H9 (cell line): ENCODE measurements at regions not wholly inside any gene's neighbourhood (a gene's known extent, or its start where the extent isn't known, plus 50 kb on each side); places are given as distances from the start of the nearest gene placed in this dataset.

Source experiments
- DNase-seq: peaks from one replicate; pipeline ENCODE4 v3.0.0-alpha.2; 2017
- H2AFZ ChIP-seq: one replicate; pipeline ENCODE4 v1.6.1; 2013; ENCODE audit warnings: mild to moderate bottlenecking, low read length, control low read depth, moderate library complexity
- H2AK5ac ChIP-seq: 2 replicates; pipeline ENCODE4 v1.6.1; 2013; ENCODE audit warnings: low read length, control low read depth, mixed read lengths; ENCODE audit not compliant: insufficient read length
- H2BK120ac ChIP-seq: one replicate; pipeline ENCODE4 v1.6.1; 2013; ENCODE audit warnings: low read depth, mild to moderate bottlenecking, low read length, control low read depth, inconsistent platforms; ENCODE audit not compliant: poor library complexity, severe bottlenecking
- H2BK12ac ChIP-seq: 2 replicates; pipeline ENCODE4 v1.6.1; 2013; ENCODE audit warnings: low read length, control low read depth, mixed read lengths, low read depth; ENCODE audit not compliant: insufficient read length
- H2BK15ac ChIP-seq: 2 replicates; pipeline ENCODE4 v1.6.1; 2013; ENCODE audit warnings: low read depth, low read length, control low read depth
- H2BK20ac ChIP-seq: one replicate; pipeline ENCODE4 v1.6.1; 2013; ENCODE audit warnings: low read depth, mild to moderate bottlenecking, low read length, control low read depth, inconsistent platforms; ENCODE audit not compliant: poor library complexity, severe bottlenecking
- H2BK5ac ChIP-seq: 2 replicates; pipeline ENCODE4 v1.6.1; 2013; ENCODE audit warnings: low read length, control low read depth, mixed read lengths; ENCODE audit not compliant: insufficient read length
- H3K14ac ChIP-seq: 2 replicates; pipeline ENCODE4 v1.6.1; 2013; ENCODE audit warnings: low read length, control low read depth; ENCODE audit not compliant: insufficient read depth
- H3K18ac ChIP-seq: 2 replicates; pipeline ENCODE4 v1.6.1; 2013; ENCODE audit warnings: low read depth, mild to moderate bottlenecking, mixed read lengths, low read length, control low read depth; ENCODE audit not compliant: insufficient read length
- H3K23ac ChIP-seq: 2 replicates; pipeline ENCODE4 v1.6.1; 2013; ENCODE audit warnings: low read length, control low read depth, mixed read lengths, low read depth; ENCODE audit not compliant: insufficient read length
- H3K23me2 ChIP-seq: 2 replicates; pipeline ENCODE4 v1.6.1; 2013; ENCODE audit warnings: low read depth, mild to moderate bottlenecking, mixed read lengths, low read length, control low read depth; ENCODE audit not compliant: insufficient read length, poor library complexity, severe bottlenecking
- H3K27ac ChIP-seq: 2 replicates; pipeline ENCODE4 v1.5.1; 2013; ENCODE audit warnings: low read length, control low read depth, mixed read lengths, low read depth; ENCODE audit not compliant: insufficient read length
- H3K27me3 ChIP-seq: 2 replicates; pipeline ENCODE4 v1.6.1; 2013; ENCODE audit warnings: low read length, control low read depth, inconsistent platforms; ENCODE audit not compliant: insufficient read depth
- H3K4ac ChIP-seq: 2 replicates; pipeline ENCODE4 v1.6.1; 2013; ENCODE audit warnings: low read depth, mild to moderate bottlenecking, control low read depth, inconsistent platforms, low read length, moderate library complexity
- H3K4me1 ChIP-seq: 2 replicates; pipeline ENCODE4 v1.6.1; 2013; ENCODE audit warnings: low read length, control low read depth, inconsistent platforms; ENCODE audit not compliant: insufficient read depth
- H3K4me2 ChIP-seq: 2 replicates; pipeline ENCODE4 v1.6.1; 2013; ENCODE audit warnings: low read length, control low read depth, mixed read lengths; ENCODE audit not compliant: insufficient read length, insufficient read depth
- H3K56ac ChIP-seq: 2 replicates; pipeline ENCODE4 v1.6.1; 2013; ENCODE audit warnings: low read depth, mild to moderate bottlenecking, mixed read lengths, low read length, control low read depth; ENCODE audit not compliant: insufficient read length
- H3K79me1 ChIP-seq: 2 replicates; pipeline ENCODE4 v1.6.1; 2013; ENCODE audit warnings: low read depth, mild to moderate bottlenecking, moderate library complexity, low read length, control low read depth, inconsistent platforms; ENCODE audit not compliant: insufficient read depth, poor library complexity, severe bottlenecking
- H3K79me2 ChIP-seq: 2 replicates; pipeline ENCODE4 v1.6.1; 2013; ENCODE audit warnings: low read length, control low read depth, inconsistent platforms; ENCODE audit not compliant: insufficient read depth
- H3K9ac ChIP-seq: 2 replicates; pipeline ENCODE4 v1.6.1; 2013; ENCODE audit warnings: low read length, control low read depth, mixed read lengths; ENCODE audit not compliant: insufficient read length; ENCODE audit errors: extremely low read depth
- H3K9me3 ChIP-seq: one replicate; pipeline ENCODE4 v1.6.1; 2013; ENCODE audit warnings: low read depth, low read length, inconsistent platforms; ENCODE audit not compliant: control insufficient read depth
- H3T11ph ChIP-seq: one replicate; pipeline ENCODE4 v1.6.1; 2013; ENCODE audit warnings: mild to moderate bottlenecking, low read length, control low read depth, inconsistent platforms
- H4K20me1 ChIP-seq: one replicate; pipeline ENCODE4 v1.6.1; 2013; ENCODE audit not compliant: control insufficient read depth, insufficient read length, insufficient read depth
- H4K5ac ChIP-seq: 2 replicates; pipeline ENCODE4 v1.6.1; 2013; ENCODE audit warnings: low read depth, mild to moderate bottlenecking, mixed read lengths, low read length, control low read depth; ENCODE audit not compliant: insufficient read length
- H4K8ac ChIP-seq: replicated peaks from 2 replicates; pipeline ENCODE4 v1.6.1; 2013; ENCODE audit warnings: low read length, control low read depth, mixed read lengths, low read depth; ENCODE audit not compliant: insufficient read length
- H4K91ac ChIP-seq: 2 replicates; pipeline ENCODE4 v1.6.1; 2013; ENCODE audit warnings: low read depth, mild to moderate bottlenecking, moderate library complexity, mixed read lengths, low read length, control low read depth; ENCODE audit not compliant: insufficient read length
- H3K27ac Mint-ChIP-seq, 3 experiments: 2 replicates in 2 of 3; 3 replicates in 1 of 3; pipeline ENCODE4 v1.8.0; 2020 to 2021; ENCODE audit warnings: mixed read lengths in 3 of 3, mild to moderate bottlenecking in 1 of 3, moderate library complexity in 1 of 3
- H3K27me3 Mint-ChIP-seq: 2 replicates; pipeline ENCODE4 v1.8.0; 2021; ENCODE audit warnings: low read depth, mild to moderate bottlenecking, moderate library complexity, mixed read lengths
- H3K36me3 Mint-ChIP-seq, 3 experiments: 2 replicates in 2 of 3; 3 replicates in 1 of 3; pipeline ENCODE4 v1.8.0; 2020 to 2021; ENCODE audit warnings: low read depth in 3 of 3, mixed read lengths in 3 of 3; ENCODE audit not compliant: insufficient read depth in 1 of 3
- H3K4me1 Mint-ChIP-seq, 2 experiments: 2 replicates each; pipeline ENCODE4 v1.8.0; 2020; ENCODE audit warnings: mixed read lengths in 2 of 2
- H3K4me3 Mint-ChIP-seq, 2 experiments: 2 replicates in 1 of 2; 3 replicates in 1 of 2; pipeline ENCODE4 v1.8.0; 2020 to 2021; ENCODE audit warnings: mild to moderate bottlenecking in 2 of 2, mixed read lengths in 2 of 2, moderate library complexity in 1 of 2
- H3K9me3 Mint-ChIP-seq, 2 experiments: 2 replicates in 1 of 2; 3 replicates in 1 of 2; pipeline ENCODE4 v1.8.0; 2020; ENCODE audit warnings: mild to moderate bottlenecking in 2 of 2, mixed read lengths in 2 of 2, moderate library complexity in 1 of 2
- WGBS: extraction: QIAGEN DNeasy Blood & Tissue Kit; methylation state at CpG from one replicate; pipeline ENCODE4 v1.1.7; 2013; ENCODE audit warnings: missing lambda C conversion rate, low lambda C conversion rate, mixed read lengths; ENCODE audit not compliant: insufficient read length; ENCODE audit errors: extremely low coverage; 5-methylcytosine and 5-hydroxymethylcytosine counted together
- TF ChIP-seq, protein P1 (sequence below): fragments of 200-600 bp; sonication (generic); conservative IDR thresholded peaks from 3 replicates; pipeline ENCODE4 v1.8.0; 2021; ENCODE audit warnings: antibody characterized with exemption, mild to moderate bottlenecking

DNA sequence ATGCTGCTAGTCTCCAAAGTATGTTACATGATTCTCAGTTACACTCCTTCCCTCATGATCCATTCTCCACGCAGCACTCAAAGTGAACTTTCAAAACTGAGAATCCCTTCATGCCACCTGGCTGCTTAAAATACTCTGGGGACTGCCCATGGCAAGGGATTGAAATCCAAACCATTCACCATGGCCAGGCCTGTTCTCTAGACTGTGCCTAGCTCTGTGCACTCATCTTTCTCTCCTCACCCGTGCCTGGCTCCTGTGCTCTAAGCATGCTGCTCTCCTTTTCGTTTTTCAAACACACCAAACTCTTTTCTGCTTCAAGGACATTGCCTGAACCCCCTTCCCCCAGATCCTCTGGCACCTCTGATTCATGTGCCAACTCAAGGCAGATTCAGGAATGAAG is 80.9 kb downstream of the FASTKD2 start:
- Histone ChIP-seq H3K27me3 (no peaks in the 10 kb centered on the region), H3T11ph (no peak overlapping the region), H3K4me1 (peaks cover 2% of the 10 kb centered on the region; the same call in 1 of the 2 replicates), H3K79me1 (no peaks in the 10 kb centered on the region), H3K56ac (no peak overlapping the region), H3K9me3 (no peaks in the 10 kb centered on the region), H3K9ac (no peak overlapping the region), H2BK5ac (no peak overlapping the region), H3K4ac (no peak overlapping the region), H2BK20ac (no peak overlapping the region), H3K23me2 (no peaks in the 10 kb centered on the region), H4K20me1 (no peaks in the 10 kb centered on the region), H3K18ac (no peak overlapping the region), H2AK5ac (no peak overlapping the region), H2BK15ac (no peak overlapping the region), H2BK120ac (no peak overlapping the region), H3K14ac (no peak overlapping the region), H2BK12ac (no peak overlapping the region), H4K5ac (no peak overlapping the region), H3K4me2 (no peak overlapping the region), H3K79me2 (no peaks in the 10 kb centered on the region), H2AFZ (no peak overlapping the region), H4K8ac (no peak overlapping the region), H3K27ac (no peak overlapping the region), H3K23ac (no peak overlapping the region), H4K91ac (no peak overlapping the region)
- DNase-seq, result no peak
- no CpG with 5 or more reads among the region's 3 CpGs for WGBS
- Mint-ChIP-seq H3K27ac (no peak overlapping the region; a peak in 1 of 7 replicates), H3K4me3 (no peak overlapping the region), H3K9me3 (no peaks in the 10 kb centered on the region), H3K27me3 (no peaks in the 10 kb centered on the region), H3K4me1 (no peaks in the 10 kb centered on the region), H3K36me3 (no peaks in the 10 kb centered on the region)
- TF ChIP-seq, protein P1, sequence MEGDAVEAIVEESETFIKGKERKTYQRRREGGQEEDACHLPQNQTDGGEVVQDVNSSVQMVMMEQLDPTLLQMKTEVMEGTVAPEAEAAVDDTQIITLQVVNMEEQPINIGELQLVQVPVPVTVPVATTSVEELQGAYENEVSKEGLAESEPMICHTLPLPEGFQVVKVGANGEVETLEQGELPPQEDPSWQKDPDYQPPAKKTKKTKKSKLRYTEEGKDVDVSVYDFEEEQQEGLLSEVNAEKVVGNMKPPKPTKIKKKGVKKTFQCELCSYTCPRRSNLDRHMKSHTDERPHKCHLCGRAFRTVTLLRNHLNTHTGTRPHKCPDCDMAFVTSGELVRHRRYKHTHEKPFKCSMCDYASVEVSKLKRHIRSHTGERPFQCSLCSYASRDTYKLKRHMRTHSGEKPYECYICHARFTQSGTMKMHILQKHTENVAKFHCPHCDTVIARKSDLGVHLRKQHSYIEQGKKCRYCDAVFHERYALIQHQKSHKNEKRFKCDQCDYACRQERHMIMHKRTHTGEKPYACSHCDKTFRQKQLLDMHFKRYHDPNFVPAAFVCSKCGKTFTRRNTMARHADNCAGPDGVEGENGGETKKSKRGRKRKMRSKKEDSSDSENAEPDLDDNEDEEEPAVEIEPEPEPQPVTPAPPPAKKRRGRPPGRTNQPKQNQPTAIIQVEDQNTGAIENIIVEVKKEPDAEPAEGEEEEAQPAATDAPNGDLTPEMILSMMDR, result no peak
